ENCODE measurements at regions not wholly inside any gene's neighbourhood (a gene's known extent, or its start where the extent isn't known, plus 50 kb on each side); places are given as distances from the start of the nearest gene placed in this dataset.

- DNase-seq: no peak
These were observed 282.8 kb upstream of the EDNRB start for GRCh38 chr13:78201411-78201810.

GRCh38 chr13:78198821-78199220 is 280.2 kb upstream of the EDNRB start:
- DNase-seq: no peak

GRCh38 chr13:78198419-78198818 is 279.8 kb upstream of the EDNRB start:
- DNase-seq: peak; percentile 12

GRCh38 chr13:78197231-78197630 is 278.6 kb upstream of the EDNRB start:
- DNase-seq: no peak

GRCh38 chr13:78194904-78195639 is 276.4 kb upstream of the EDNRB start:
- DNase-seq: peak; percentile 5

- no peak for DNase-seq
These were observed 275.2 kb upstream of the EDNRB start for GRCh38 chr13:78193846-78194245.

GRCh38 chr13:78192716-78193115 is 274.1 kb upstream of the EDNRB start:
- no peak for DNase-seq

- DNase-seq: no peak
These were observed 271.7 kb upstream of the EDNRB start for GRCh38 chr13:78190296-78190695.

GRCh38 chr13:78187781-78188180 is 269.1 kb upstream of the EDNRB start:
- no peak for DNase-seq

GRCh38 chr13:78185700-78186099 is 267.1 kb upstream of the EDNRB start:
- DNase-seq: no peak

GRCh38 chr13:78183732-78184131 is 265.1 kb upstream of the EDNRB start:
- DNase-seq: no peak

GRCh38 chr13:78182813-78183212 is 264.2 kb upstream of the EDNRB start:
- DNase-seq: no peak

GRCh38 chr13:78177306-78177705 is 258.7 kb upstream of the EDNRB start:
- DNase-seq: no peak

GRCh38 chr13:78176880-78177279 is 258.2 kb upstream of the EDNRB start:
- no peak for DNase-seq

- no peak for DNase-seq
These were observed 250.8 kb upstream of the EDNRB start for GRCh38 chr13:78169386-78169785.

GRCh38 chr13:78168981-78169380 is 250.3 kb upstream of the EDNRB start:
- no peak for DNase-seq

GRCh38 chr13:78161266-78161665 is 242.6 kb upstream of the EDNRB start:
- DNase-seq: no peak

- DNase-seq: peak; percentile 7
These were observed 242.2 kb upstream of the EDNRB start for GRCh38 chr13:78160793-78161192.

- DNase-seq: no peak
These were observed 233.8 kb upstream of the EDNRB start for GRCh38 chr13:78152415-78152814.

- DNase-seq: no peak
These were observed 229.3 kb upstream of the EDNRB start for GRCh38 chr13:78147905-78148304.

GRCh38 chr13:78145276-78145675 is 226.6 kb upstream of the EDNRB start:
- DNase-seq: no peak

GRCh38 chr13:78139765-78140164 is 221.1 kb upstream of the EDNRB start:
- no peak for DNase-seq

GRCh38 chr13:78138756-78139155 is 220.1 kb upstream of the EDNRB start:
- no peak for DNase-seq

- DNase-seq: peak; percentile 70
These were observed 218.9 kb upstream of the EDNRB start for GRCh38 chr13:78137404-78138142.

- no peak for DNase-seq
These were observed 218.3 kb upstream of the EDNRB start for GRCh38 chr13:78136966-78137365.

Measured in NCI-H146 (cell line).